SK-N-SH (cell line): ENCODE measurements at regions not wholly inside any gene's neighbourhood (a gene's known extent, or its start where the extent isn't known, plus 50 kb on each side); places are given as distances from the start of the nearest gene placed in this dataset.

Experiments
- CTCF ChIA-PET: fragments of 300-600, 350-600 bp; formaldehyde crosslinking; extraction: SDS; loops from one replicate; lab custom pipeline; 2021; lab: Yijun Ruan, JAX
- POLR2A ChIA-PET: fragments of 350-600 bp; sonication (Branson Sonifier 250); formaldehyde crosslinking; extraction: SDS; loops from one replicate; lab custom pipeline; 2020; ENCODE audit warnings: antibody characterized with exemption, inconsistent platforms; lab: Yijun Ruan, JAX
- DNase-seq: peaks from one replicate; pipeline ENCODE4 v3.0.0; 2012
- H2AFZ ChIP-seq: fragments of 200-600 bp; sonication (generic); 2 replicates; pipeline ENCODE4 v1.8.1; 2016; ENCODE audit warnings: antibody characterized with exemption, mild to moderate bottlenecking, low read depth
- H3F3A ChIP-seq: fragments of 200-600 bp; sonication (generic); replicated peaks from 2 replicates; pipeline ENCODE3; 2016; ENCODE audit warnings: antibody characterized with exemption, mild to moderate bottlenecking; ENCODE audit not compliant: insufficient read depth
- H3K27ac ChIP-seq, 2 experiments: fragments of 200-500 bp in 1 of 2; fragments of 200-600 bp in 1 of 2; sonication (Bioruptor generic) in 1 of 2; sonication (generic), shearing (Covaris generic) in 1 of 2; 2 replicates each; pipeline versions ENCODE4 v1.5.1 to v1.6.1; 2014 to 2016; ENCODE audit warnings: low read depth in 2 of 2, inconsistent platforms in 1 of 2, low read length in 1 of 2, mild to moderate bottlenecking in 1 of 2, mixed read lengths in 1 of 2
- H3K27me3 ChIP-seq: fragments of 200-600 bp; sonication (generic), shearing (Covaris generic); 2 replicates; pipeline ENCODE4 v1.6.1; 2016; ENCODE audit warnings: mixed run types; ENCODE audit not compliant: insufficient read depth
- H3K36me3 ChIP-seq, 2 experiments: fragments of 200-500 bp in 1 of 2; fragments of 200-600 bp in 1 of 2; sonication (Bioruptor generic) in 1 of 2; sonication (generic) in 1 of 2; replicated peaks in 1 of 2; 2 replicates each; pipeline versions ENCODE3 to v1.5.1; 2014 to 2016; ENCODE audit warnings: low read length in 1 of 2, mild to moderate bottlenecking in 1 of 2; ENCODE audit not compliant: insufficient read depth in 2 of 2, control insufficient read depth in 1 of 2
- H3K4me1 ChIP-seq, 2 experiments: fragments of 200-500 bp in 1 of 2; fragments of 200-600 bp in 1 of 2; sonication (Bioruptor generic) in 1 of 2; sonication (generic), shearing (Covaris generic) in 1 of 2; 2 replicates each; pipeline versions ENCODE4 v1.5.1 to v1.6.1; 2014 to 2016; ENCODE audit warnings: low read depth in 1 of 2, low read length in 1 of 2, mixed run types in 1 of 2; ENCODE audit not compliant: insufficient read depth in 2 of 2, control insufficient read depth in 1 of 2
- H3K4me2 ChIP-seq: fragments of 200-600 bp; sonication (generic), shearing (Covaris generic); 2 replicates; pipeline ENCODE4 v1.6.1; 2017; ENCODE audit warnings: mixed run types
- H3K4me3 ChIP-seq, 2 experiments: fragments of 200-500 bp in 1 of 2; fragments of 200-600 bp in 1 of 2; sonication (Bioruptor generic) in 1 of 2; sonication (generic), shearing (Covaris generic) in 1 of 2; 2 replicates each; pipeline versions ENCODE4 v1.5.1 to v1.8.1; 2014 to 2016; ENCODE audit warnings: low read depth in 2 of 2, inconsistent platforms in 1 of 2, low read length in 1 of 2, mild to moderate bottlenecking in 1 of 2, mixed read lengths in 1 of 2, moderate library complexity in 1 of 2
- H3K79me2 ChIP-seq: fragments of 200-600 bp; sonication (generic); 2 replicates; pipeline ENCODE4 v1.8.1; 2017; ENCODE audit warnings: mild to moderate bottlenecking; ENCODE audit not compliant: insufficient read depth
- H3K9ac ChIP-seq: fragments of 200-600 bp; sonication (generic); 2 replicates; pipeline ENCODE4 v1.6.1; 2017; ENCODE audit warnings: mixed run types
- H3K9me2 ChIP-seq: fragments of 200-600 bp; sonication (generic); 2 replicates; pipeline ENCODE4 v1.6.1; 2017; ENCODE audit warnings: mixed run types
- H3K9me3 ChIP-seq: fragments of 200-600 bp; sonication (generic); 2 replicates; pipeline ENCODE4 v1.6.1; 2017; ENCODE audit warnings: mixed run types, mild to moderate bottlenecking, moderate library complexity
- H4K20me1 ChIP-seq: fragments of 200-600 bp; sonication (generic); 2 replicates; pipeline ENCODE4 v1.6.1; 2017; ENCODE audit warnings: mild to moderate bottlenecking, mixed run types; ENCODE audit not compliant: insufficient read depth
- EZH2phosphoT487 ChIP-seq: fragments of 200-600 bp; sonication (generic); IDR thresholded peaks from 2 replicates; pipeline ENCODE4 v1.6.1; 2017; ENCODE audit warnings: low read depth, mixed run types, mild to moderate bottlenecking, antibody characterized with exemption, moderate library complexity, borderline replicate concordance
- FOXJ3 ChIP-seq: sonication (generic); formaldehyde crosslinking; IDR thresholded peaks from 2 replicates; pipeline ENCODE4 v1.5.1; 2020; ENCODE audit warnings: mild to moderate bottlenecking, missing genetic modification reagents
- JUND ChIP-seq: IDR thresholded peaks from 2 replicates; pipeline ENCODE4 v1.4.0; 2012
- MEF2A ChIP-seq: IDR thresholded peaks from 2 replicates; pipeline ENCODE4 v1.4.0; 2012; ENCODE audit warnings: low read depth, borderline replicate concordance
- SIN3A ChIP-seq: IDR thresholded peaks from 2 replicates; pipeline ENCODE4 v1.6.1; 2012; ENCODE audit warnings: low read depth, mild to moderate bottlenecking, low read length, moderate library complexity, borderline replicate concordance
- SMC3 ChIP-seq: IDR thresholded peaks from 2 replicates; pipeline ENCODE4 v1.6.1; 2012; ENCODE audit warnings: low read depth, low read length, improper control_type of control experiment
- WGBS: methylation state at CpG from one replicate; pipeline ENCODE4 v1.1.6; 2017; ENCODE audit warnings: low lambda C conversion rate; 5-methylcytosine and 5-hydroxymethylcytosine counted together
- TF ChIP-seq, protein P1 (sequence below): fragments of 150-350 bp; IDR thresholded peaks from 2 replicates; pipeline ENCODE4 v1.6.1; 2016; ENCODE audit warnings: mild to moderate bottlenecking, low read depth, low read length
- TF ChIP-seq, protein P2 (sequence below): IDR thresholded peaks from 2 replicates; pipeline ENCODE4 v1.4.0; 2012; ENCODE audit warnings: low read depth, borderline replicate concordance
- TF ChIP-seq, protein P3 (sequence below): IDR thresholded peaks from 2 replicates; pipeline ENCODE4; 2012
- TF ChIP-seq, protein P4 (sequence below): IDR thresholded peaks from 2 replicates; pipeline ENCODE4 v1.6.1; 2012; ENCODE audit warnings: mild to moderate bottlenecking, low read depth, low read length, moderate library complexity

DNA sequence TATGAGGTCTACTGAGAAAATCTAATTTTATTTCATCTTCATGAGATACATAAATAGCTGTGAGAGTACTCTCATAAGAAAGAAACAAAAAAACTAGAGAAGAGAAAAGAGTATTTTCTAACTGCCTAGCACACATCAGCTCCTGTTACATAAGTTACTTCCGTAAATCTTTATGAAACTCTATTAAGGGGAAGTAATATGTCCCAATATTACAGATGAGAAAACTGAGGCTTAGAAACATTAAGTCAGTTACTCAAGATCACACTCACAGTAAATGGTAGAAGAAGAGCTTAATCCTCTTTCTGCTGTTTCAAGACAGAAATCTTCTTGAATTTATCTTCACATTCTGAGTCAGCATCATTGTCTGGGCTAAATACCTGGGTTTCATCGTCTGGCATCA is 164.1 kb downstream of the DTHD1 start:
- no peaks in the 10 kb centered on the region for H4K20me1 ChIP-seq
- H3K9ac ChIP-seq = no peak overlapping the region
- ChIA-PET CTCF (no interaction called here), POLR2A (no interaction called here)
- H3K36me3 ChIP-seq = no peaks in the 10 kb centered on the region
- no peak for DNase-seq
- no peaks in the 10 kb centered on the region for H3K9me2 ChIP-seq
- no peak overlapping the region for H3K4me3 ChIP-seq
- H2AFZ ChIP-seq = no peak overlapping the region
- H3K4me2 ChIP-seq = no peak overlapping the region
- whole genome bisulfite sequencing = 1% methylated on average over 2 of the region's 2 CpGs
- no peaks in the 10 kb centered on the region for H3K27me3 ChIP-seq
- TF ChIP-seq FOXJ3 (CRISPR knock-in tag) (no peak), SMC3 (no peak), JUND (no peak), SIN3A (no peak), EZH2phosphoT487 (no peak), MEF2A (no peak)
- TF ChIP-seq, protein P1, sequence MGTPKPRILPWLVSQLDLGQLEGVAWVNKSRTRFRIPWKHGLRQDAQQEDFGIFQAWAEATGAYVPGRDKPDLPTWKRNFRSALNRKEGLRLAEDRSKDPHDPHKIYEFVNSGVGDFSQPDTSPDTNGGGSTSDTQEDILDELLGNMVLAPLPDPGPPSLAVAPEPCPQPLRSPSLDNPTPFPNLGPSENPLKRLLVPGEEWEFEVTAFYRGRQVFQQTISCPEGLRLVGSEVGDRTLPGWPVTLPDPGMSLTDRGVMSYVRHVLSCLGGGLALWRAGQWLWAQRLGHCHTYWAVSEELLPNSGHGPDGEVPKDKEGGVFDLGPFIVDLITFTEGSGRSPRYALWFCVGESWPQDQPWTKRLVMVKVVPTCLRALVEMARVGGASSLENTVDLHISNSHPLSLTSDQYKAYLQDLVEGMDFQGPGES = no peak
- TF ChIP-seq, protein P2, sequence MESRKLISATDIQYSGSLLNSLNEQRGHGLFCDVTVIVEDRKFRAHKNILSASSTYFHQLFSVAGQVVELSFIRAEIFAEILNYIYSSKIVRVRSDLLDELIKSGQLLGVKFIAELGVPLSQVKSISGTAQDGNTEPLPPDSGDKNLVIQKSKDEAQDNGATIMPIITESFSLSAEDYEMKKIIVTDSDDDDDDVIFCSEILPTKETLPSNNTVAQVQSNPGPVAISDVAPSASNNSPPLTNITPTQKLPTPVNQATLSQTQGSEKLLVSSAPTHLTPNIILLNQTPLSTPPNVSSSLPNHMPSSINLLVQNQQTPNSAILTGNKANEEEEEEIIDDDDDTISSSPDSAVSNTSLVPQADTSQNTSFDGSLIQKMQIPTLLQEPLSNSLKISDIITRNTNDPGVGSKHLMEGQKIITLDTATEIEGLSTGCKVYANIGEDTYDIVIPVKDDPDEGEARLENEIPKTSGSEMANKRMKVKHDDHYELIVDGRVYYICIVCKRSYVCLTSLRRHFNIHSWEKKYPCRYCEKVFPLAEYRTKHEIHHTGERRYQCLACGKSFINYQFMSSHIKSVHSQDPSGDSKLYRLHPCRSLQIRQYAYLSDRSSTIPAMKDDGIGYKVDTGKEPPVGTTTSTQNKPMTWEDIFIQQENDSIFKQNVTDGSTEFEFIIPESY = no peak
- TF ChIP-seq, protein P3, sequence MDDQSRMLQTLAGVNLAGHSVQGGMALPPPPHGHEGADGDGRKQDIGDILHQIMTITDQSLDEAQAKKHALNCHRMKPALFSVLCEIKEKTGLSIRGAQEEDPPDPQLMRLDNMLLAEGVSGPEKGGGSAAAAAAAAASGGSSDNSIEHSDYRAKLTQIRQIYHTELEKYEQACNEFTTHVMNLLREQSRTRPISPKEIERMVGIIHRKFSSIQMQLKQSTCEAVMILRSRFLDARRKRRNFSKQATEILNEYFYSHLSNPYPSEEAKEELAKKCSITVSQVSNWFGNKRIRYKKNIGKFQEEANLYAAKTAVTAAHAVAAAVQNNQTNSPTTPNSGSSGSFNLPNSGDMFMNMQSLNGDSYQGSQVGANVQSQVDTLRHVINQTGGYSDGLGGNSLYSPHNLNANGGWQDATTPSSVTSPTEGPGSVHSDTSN = no peak
- TF ChIP-seq, protein P4, sequence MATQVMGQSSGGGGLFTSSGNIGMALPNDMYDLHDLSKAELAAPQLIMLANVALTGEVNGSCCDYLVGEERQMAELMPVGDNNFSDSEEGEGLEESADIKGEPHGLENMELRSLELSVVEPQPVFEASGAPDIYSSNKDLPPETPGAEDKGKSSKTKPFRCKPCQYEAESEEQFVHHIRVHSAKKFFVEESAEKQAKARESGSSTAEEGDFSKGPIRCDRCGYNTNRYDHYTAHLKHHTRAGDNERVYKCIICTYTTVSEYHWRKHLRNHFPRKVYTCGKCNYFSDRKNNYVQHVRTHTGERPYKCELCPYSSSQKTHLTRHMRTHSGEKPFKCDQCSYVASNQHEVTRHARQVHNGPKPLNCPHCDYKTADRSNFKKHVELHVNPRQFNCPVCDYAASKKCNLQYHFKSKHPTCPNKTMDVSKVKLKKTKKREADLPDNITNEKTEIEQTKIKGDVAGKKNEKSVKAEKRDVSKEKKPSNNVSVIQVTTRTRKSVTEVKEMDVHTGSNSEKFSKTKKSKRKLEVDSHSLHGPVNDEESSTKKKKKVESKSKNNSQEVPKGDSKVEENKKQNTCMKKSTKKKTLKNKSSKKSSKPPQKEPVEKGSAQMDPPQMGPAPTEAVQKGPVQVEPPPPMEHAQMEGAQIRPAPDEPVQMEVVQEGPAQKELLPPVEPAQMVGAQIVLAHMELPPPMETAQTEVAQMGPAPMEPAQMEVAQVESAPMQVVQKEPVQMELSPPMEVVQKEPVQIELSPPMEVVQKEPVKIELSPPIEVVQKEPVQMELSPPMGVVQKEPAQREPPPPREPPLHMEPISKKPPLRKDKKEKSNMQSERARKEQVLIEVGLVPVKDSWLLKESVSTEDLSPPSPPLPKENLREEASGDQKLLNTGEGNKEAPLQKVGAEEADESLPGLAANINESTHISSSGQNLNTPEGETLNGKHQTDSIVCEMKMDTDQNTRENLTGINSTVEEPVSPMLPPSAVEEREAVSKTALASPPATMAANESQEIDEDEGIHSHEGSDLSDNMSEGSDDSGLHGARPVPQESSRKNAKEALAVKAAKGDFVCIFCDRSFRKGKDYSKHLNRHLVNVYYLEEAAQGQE = no peak
- no peaks in the 10 kb centered on the region for H3K9me3 ChIP-seq
- no peak overlapping the region for H3K27ac ChIP-seq
- H3F3A ChIP-seq = no peaks in the 10 kb centered on the region
- no peaks in the 10 kb centered on the region for H3K4me1 ChIP-seq
- H3K79me2 ChIP-seq = no peaks in the 10 kb centered on the region
